Colonic mucosa (tissue), 4 donors: ENCODE measurements at regions not wholly inside any gene's neighbourhood (a gene's known extent, or its start where the extent isn't known, plus 50 kb on each side); places are given as distances from the start of the nearest gene placed in this dataset.
"Not testable (repeated sequence)": the region's sequence is repeated elsewhere in the genome, so short reads cannot be mapped to it uniquely, and the experiment has no call there.

ENCODE experiments used
- DNase-seq: peaks from one replicate; pipeline ENCODE4 v3.0.0-alpha.2; 2020
- H3K27ac ChIP-seq: fragments of 200-600 bp; one replicate; pipeline ENCODE4 v1.8.0; 2021
- H3K27me3 ChIP-seq: fragments of 200-600 bp; one replicate; pipeline ENCODE4 v1.8.0; 2021
- H3K36me3 ChIP-seq: fragments of 200-600 bp; one replicate; pipeline ENCODE4 v1.8.0; 2021
- H3K4me1 ChIP-seq: fragments of 200-600 bp; one replicate; pipeline ENCODE4 v1.8.0; 2021; ENCODE audit warnings: mild to moderate bottlenecking
- H3K4me3 ChIP-seq: fragments of 200-600 bp; one replicate; pipeline ENCODE4 v1.8.0; 2021
- H3K9ac ChIP-seq, 2 donors: one replicate each; pipeline ENCODE4 v1.7.0; 2013; ENCODE audit warnings: control low read depth in 2 of 2, low read depth in 2 of 2, low read length in 2 of 2
- H3K9me3 ChIP-seq: fragments of 200-600 bp; one replicate; pipeline ENCODE4 v1.8.0; 2021
- intact Hi-C: fragments of 100-400 bp; cut with DNase I; formaldehyde crosslinking; loops from one replicate; pipeline ENCODE4 v1.14.1; 2022
- TF ChIP-seq, protein P1 (sequence below): fragments of 200-600 bp; IDR thresholded peaks from one replicate; pipeline ENCODE4 v1.8.0; 2022; ENCODE audit warnings: antibody characterized with exemption, mild to moderate bottlenecking
- donor health status: healthy.
- donor health status: DM: no; HTN: no; CAD: no.
- donor health status: DM: no; HTN: no; CAD: no.

DNA sequence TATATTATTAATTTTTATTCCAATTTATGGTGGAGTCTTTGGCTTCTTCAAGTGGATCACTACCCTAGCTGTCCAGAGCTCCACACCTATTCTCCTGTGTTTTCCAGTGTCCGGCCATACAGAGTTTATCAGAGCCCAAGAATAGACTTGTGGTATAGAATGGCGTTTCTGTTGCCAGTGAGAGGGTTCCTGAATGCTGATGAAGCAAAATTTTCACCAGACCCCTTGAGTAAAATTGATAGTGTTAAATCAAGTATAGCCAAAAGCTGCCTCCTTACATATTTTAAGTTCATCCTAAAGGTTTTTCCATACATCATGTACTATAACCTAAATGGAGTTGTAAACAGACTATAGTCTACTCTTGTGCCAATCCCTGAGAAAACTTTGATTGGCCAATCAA lies 171.5 kb upstream of the CHL1 start:
- H3K36me3 ChIP-seq = no peaks in the 10 kb centered on the region
- no peaks in the 10 kb centered on the region for H3K4me1 ChIP-seq
- intact Hi-C loops = no loop called here
- no peak overlapping the region for H3K27ac ChIP-seq
- no peaks in the 10 kb centered on the region for H3K9me3 ChIP-seq
- H3K4me3 ChIP-seq = no peak overlapping the region
- H3K27me3 ChIP-seq = no peaks in the 10 kb centered on the region
- no peak for DNase-seq
- no peak overlapping the region for H3K9ac ChIP-seq
- TF ChIP-seq, protein P1, sequence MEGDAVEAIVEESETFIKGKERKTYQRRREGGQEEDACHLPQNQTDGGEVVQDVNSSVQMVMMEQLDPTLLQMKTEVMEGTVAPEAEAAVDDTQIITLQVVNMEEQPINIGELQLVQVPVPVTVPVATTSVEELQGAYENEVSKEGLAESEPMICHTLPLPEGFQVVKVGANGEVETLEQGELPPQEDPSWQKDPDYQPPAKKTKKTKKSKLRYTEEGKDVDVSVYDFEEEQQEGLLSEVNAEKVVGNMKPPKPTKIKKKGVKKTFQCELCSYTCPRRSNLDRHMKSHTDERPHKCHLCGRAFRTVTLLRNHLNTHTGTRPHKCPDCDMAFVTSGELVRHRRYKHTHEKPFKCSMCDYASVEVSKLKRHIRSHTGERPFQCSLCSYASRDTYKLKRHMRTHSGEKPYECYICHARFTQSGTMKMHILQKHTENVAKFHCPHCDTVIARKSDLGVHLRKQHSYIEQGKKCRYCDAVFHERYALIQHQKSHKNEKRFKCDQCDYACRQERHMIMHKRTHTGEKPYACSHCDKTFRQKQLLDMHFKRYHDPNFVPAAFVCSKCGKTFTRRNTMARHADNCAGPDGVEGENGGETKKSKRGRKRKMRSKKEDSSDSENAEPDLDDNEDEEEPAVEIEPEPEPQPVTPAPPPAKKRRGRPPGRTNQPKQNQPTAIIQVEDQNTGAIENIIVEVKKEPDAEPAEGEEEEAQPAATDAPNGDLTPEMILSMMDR = no peak

DNA sequence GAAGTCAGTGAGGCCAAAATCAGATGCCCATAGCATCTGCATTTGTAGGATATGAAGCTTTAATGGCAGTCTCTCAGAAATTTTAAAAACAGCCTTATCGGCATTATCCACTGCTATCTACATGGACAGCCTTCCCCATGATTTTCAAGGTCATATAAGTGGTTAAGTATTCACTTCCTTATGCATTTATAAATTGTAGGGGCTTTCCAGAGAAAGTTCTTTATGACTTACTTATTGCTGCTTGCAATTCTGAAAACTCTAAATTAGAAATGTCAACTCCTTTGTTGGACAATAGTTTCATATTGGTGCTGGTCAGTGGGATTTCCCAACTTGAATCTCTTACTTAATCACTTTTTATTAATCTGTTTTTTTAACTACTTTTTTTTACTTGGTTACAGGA lies 160.6 kb upstream of the CHL1 start:
- intact Hi-C loops = not testable (repeated sequence)

DNA sequence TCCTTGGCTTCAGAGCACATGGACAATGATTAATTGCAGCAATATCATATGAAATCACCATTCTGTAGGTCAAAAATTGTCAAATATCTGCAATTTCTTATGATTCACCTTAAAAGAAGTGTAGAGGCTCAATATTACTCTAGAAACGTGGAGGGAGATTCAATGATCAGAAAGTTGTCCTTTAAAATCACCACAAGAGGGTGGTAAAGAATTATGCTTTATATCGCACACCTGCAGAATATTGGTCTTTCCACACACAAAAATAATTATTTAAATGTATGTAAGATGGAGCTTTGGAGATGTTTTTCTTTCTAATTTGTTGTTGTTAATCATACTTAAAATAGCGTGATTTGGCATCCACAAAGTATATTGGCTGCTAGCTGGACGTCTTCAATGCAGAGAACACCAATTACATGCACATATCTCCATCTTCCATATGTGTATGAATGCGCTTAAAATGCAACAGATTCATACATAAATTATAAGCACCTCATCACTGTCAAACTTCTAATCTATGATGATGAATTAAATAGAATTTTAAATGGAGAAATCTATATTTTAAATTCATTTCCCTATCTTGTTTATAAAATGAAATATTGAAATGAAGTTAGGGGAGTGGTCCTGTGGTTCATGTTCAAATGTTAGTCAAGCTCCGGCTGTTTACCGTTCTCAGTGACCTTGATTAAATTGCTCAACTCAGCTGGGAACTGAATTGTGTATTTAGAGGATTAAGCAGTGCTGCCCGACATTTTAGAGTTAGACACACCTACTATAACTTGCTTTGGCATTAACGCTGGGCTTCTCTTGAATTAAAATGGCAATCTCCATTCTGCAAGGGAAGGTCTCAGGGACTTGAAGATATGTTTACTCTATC lies 153.5 kb upstream of the CHL1 start:
- H3K27me3 ChIP-seq, H3K4me3 ChIP-seq, H3K9ac ChIP-seq, H3K4me1 ChIP-seq, intact Hi-C loops, DNase-seq, H3K36me3 ChIP-seq, H3K27ac ChIP-seq, H3K9me3 ChIP-seq: not testable (repeated sequence)

More for the DNA sequence above, 160.6 kb upstream of the CHL1 start:
- H3K9ac ChIP-seq, H3K27ac ChIP-seq, H3K4me3 ChIP-seq, DNase-seq, H3K4me1 ChIP-seq, H3K27me3 ChIP-seq, H3K9me3 ChIP-seq, H3K36me3 ChIP-seq: not testable (repeated sequence)

DNA sequence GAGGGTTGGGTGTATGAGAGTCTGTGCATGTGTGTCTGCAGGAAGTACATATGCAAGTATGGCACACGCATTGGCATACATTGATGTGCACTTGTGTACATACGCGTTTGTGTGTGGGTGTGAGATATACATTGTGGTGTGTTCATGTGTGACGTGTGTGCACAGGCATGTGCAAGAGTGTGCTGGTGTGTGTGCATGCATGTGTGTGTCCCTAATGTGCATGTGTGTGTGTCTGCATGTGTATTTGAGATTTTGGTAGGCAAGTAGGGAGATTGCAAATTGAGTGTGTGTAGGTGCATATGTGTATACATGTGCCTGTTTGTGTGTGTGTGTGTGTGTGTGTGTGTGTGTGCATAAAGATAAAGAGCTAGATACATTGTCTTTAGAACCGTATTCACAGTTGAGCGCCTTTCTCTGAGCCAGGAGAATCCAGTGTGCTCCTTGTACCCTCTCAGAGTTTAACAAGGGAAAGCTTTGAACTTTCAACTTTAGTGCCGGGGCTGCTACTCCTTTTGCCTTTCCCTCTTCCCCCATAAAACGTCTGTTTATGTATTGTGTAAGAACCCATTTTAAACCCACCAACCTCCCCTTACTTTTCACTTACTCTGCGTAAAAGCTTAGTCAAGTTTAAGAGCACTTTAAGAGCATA lies 152.4 kb upstream of the CHL1 start:
- intact Hi-C loops = no loop called here
- Histone ChIP-seq H3K9ac (no peak overlapping the region), H3K27ac (no peak overlapping the region), H3K36me3 (no peaks in the 10 kb centered on the region), H3K27me3 (no peaks in the 10 kb centered on the region), H3K9me3 (no peaks in the 10 kb centered on the region), H3K4me3 (no peak overlapping the region), H3K4me1 (no peaks in the 10 kb centered on the region)
- no peak for DNase-seq
- TF ChIP-seq, protein P1 = no peak

DNA sequence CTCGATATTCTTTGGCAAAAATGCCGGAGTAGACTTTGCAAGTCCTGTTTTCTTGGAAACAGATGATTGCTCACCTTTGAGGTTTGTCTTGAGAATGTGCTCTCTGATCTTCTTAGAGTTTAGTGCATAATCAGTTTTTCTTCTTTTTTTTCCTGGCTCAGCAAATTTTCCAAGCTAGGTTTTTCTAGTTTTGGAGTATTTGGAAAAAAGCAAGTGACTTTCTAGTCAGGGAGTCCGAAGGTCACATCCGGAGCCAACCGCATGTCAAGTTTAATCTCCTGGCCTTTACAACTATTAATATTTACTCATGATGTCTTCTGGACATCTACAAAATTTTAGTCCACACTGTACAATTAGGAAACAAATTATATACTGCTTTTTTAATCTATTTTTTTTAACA lies 151.6 kb upstream of the CHL1 start:
- intact Hi-C loops, H3K9me3 ChIP-seq, DNase-seq, H3K27me3 ChIP-seq, H3K27ac ChIP-seq, H3K36me3 ChIP-seq, H3K4me1 ChIP-seq, H3K9ac ChIP-seq, H3K4me3 ChIP-seq: not testable (repeated sequence)

DNA sequence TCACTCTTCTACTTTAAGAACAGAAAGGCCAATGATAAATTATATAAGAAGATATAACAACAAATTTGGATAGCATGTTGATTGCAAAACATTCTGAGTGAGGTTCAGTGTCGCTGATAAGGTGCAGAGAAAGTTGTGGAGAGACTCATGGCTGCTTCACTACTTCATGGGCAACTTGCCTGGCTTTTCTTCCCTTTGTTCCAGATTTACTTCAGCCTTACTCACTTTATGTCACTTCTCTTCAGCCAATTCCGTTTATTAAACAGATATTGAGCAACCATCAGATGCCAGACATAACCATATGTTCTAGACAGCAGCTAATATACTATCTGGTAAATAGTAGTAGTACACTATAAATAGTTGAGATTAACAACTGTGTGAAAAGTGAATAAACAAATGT lies 150.0 kb upstream of the CHL1 start:
- Histone ChIP-seq H3K9me3 (no peaks in the 10 kb centered on the region), H3K4me1 (no peaks in the 10 kb centered on the region), H3K9ac (no peak overlapping the region), H3K27me3 (no peaks in the 10 kb centered on the region), H3K27ac (no peak overlapping the region), H3K36me3 (no peaks in the 10 kb centered on the region), H3K4me3 (no peak overlapping the region)
- DNase-seq = no peak
- TF ChIP-seq, protein P1 = no peak
- intact Hi-C loops = no loop called here

DNA sequence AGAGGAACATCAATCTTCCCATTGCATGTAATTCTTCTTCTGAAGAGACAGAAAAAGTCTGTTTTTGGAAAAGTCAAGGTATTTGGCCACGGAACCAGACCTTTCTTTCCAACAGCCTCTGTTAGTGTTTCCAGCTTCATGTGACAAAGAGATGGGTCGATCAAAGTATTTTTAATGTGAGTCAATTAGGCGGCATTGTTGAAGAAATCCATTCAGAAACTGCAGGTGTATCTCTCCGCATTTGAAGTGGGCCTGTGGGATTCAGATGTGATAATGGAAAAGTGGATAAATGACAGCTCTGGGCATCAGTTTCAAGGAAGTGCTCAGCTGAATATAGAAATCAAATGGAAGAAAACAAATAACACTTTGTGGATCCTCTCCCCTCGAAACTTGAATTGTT lies 143.1 kb upstream of the CHL1 start:
- H3K27me3 ChIP-seq, H3K4me1 ChIP-seq, DNase-seq, H3K4me3 ChIP-seq, H3K36me3 ChIP-seq, intact Hi-C loops, H3K9me3 ChIP-seq, H3K9ac ChIP-seq, H3K27ac ChIP-seq: not testable (repeated sequence)
